Kidney epithelial cell (primary cell): ENCODE measurements at regions not wholly inside any gene's neighbourhood (a gene's known extent, or its start where the extent isn't known, plus 50 kb on each side); places are given as distances from the start of the nearest gene placed in this dataset.

ENCODE experiments used
- DNase-seq: peaks from one replicate; pipeline ENCODE4 v3.0.0-alpha.2; 2010; ENCODE audit warnings: low read depth
- H3K27me3 ChIP-seq: 2 replicates; pipeline ENCODE4 v1.6.0; 2011; ENCODE audit warnings: low read length; ENCODE audit not compliant: control insufficient read depth, insufficient read depth
- H3K36me3 ChIP-seq: 2 replicates; pipeline ENCODE4 v1.5.1; 2011; ENCODE audit warnings: low read length; ENCODE audit not compliant: control insufficient read depth, insufficient read depth
- H3K4me3 ChIP-seq: 2 replicates; pipeline ENCODE4 v1.5.1; 2011; ENCODE audit warnings: low read depth, mild to moderate bottlenecking, control low read depth, low read length
- TF ChIP-seq, protein P1 (sequence below): IDR thresholded peaks from 2 replicates; pipeline ENCODE4 v1.5.1; 2011; ENCODE audit warnings: mild to moderate bottlenecking, moderate library complexity, low read length, control low read depth, inconsistent platforms; ENCODE audit not compliant: insufficient read depth, poor library complexity, severe bottlenecking

DNA sequence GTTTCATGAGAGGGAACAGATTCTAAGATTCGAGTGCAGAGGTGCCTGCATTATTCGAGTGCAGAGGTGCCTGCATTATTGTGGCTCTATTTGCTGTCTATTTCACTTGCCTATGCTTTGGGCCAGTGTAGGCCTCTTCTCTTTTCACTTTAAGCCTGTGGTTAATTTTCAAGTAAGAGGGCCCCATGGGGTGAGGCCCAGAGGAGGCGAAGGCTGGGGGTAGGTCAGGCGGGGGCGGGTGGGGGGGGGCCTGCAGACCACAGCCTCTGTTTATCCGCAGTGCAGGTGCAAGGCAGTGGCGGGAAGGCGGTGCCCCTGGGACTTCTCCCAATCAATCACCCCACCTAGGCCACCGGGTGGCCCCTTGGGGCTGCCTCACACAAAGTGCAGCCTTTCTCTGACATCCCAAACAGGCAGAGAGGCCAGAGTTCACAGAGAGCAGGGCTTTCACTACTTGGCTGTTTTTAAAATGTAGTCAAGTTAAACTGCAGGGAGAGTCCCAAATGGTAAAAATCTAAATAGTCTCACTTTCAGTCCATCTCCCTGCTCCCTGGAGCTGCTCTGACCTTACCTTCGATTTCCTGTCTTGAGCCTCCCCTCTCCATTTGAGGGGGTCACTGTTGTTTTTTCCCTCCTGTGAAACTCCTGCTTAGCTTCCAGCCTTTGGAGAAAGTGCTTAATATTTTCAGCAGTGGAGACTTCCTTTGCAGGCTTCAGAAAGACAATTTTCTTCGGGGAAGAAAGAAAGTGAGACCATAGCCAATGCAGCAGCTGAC lies 249.0 kb downstream of the DLEU7 start:
- TF ChIP-seq, protein P1, sequence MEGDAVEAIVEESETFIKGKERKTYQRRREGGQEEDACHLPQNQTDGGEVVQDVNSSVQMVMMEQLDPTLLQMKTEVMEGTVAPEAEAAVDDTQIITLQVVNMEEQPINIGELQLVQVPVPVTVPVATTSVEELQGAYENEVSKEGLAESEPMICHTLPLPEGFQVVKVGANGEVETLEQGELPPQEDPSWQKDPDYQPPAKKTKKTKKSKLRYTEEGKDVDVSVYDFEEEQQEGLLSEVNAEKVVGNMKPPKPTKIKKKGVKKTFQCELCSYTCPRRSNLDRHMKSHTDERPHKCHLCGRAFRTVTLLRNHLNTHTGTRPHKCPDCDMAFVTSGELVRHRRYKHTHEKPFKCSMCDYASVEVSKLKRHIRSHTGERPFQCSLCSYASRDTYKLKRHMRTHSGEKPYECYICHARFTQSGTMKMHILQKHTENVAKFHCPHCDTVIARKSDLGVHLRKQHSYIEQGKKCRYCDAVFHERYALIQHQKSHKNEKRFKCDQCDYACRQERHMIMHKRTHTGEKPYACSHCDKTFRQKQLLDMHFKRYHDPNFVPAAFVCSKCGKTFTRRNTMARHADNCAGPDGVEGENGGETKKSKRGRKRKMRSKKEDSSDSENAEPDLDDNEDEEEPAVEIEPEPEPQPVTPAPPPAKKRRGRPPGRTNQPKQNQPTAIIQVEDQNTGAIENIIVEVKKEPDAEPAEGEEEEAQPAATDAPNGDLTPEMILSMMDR: no peak
- Histone ChIP-seq H3K36me3 (no peaks in the 10 kb centered on the region), H3K4me3 (no peak overlapping the region), H3K27me3 (no peaks in the 10 kb centered on the region)
- no peak for DNase-seq

DNA sequence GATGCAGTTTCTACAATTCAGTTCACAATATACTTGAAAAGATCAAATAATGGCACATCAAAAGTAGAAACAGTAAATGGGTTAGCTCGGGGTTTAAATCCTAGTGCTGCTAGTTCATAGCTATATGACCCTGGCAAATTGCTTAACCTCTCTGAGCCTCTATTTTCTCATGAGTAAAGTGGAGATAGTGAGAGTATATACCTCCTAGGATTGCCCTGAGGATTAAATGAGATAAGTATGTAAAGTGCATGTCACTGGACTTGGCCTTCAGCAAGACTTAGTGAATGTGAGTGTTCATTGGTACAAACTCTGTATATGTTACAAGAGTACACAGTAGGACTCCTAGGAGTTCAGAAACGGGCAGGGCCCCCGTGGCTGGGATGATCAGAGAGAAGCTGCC lies 248.3 kb downstream of the DLEU7 start:
- H3K27me3 ChIP-seq: no peaks in the 10 kb centered on the region
- TF ChIP-seq, protein P1: no peak
- H3K4me3 ChIP-seq: no peak overlapping the region
- no peaks in the 10 kb centered on the region for H3K36me3 ChIP-seq
- no peak for DNase-seq

DNA sequence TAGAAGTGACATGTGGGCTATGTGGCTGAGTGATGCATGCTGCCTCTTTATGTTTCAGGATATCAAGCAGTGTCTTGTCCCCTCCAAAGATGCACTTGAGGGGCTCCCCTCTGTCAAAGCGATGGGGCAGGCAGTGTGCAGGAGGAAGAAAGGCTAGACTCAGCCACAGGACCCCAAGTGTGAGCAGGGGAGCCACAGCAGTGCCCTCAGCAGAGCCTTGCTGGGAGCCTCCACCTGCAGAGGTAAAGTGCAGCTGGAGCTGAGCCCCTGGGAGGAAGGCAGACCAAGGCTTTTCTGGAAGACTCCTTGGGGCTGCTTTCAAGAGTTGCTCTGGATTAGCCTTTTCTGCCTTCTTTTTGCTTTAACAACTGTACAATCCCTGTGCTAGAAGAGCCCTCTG lies 247.3 kb downstream of the DLEU7 start:
- TF ChIP-seq, protein P1: no peak
- no peak for DNase-seq
- Histone ChIP-seq H3K36me3 (no peaks in the 10 kb centered on the region), H3K27me3 (no peaks in the 10 kb centered on the region), H3K4me3 (no peak overlapping the region)

DNA sequence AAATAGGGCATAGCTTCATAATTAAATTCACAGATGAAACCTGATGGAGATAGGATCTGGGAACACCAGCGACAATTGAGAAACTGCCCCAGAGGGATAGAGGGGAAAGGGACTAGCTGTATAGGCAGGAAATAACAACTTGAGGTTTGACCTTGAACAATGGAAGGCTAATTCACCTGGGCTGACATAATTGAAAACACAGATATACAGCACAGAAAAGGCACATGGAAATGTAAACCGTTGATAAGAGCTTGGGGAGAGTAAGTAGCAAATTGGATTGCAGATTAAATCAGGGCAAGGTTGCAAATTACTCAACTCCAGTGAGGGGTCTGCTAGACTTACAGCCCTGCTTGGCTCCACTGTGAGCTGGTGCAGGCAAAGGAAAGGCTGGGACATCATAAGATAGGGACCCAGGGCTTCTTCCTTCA lies 246.7 kb downstream of the DLEU7 start:
- DNase-seq: no peak
- TF ChIP-seq, protein P1: no peak
- H3K27me3 ChIP-seq: no peaks in the 10 kb centered on the region
- no peaks in the 10 kb centered on the region for H3K36me3 ChIP-seq
- no peak overlapping the region for H3K4me3 ChIP-seq

DNA sequence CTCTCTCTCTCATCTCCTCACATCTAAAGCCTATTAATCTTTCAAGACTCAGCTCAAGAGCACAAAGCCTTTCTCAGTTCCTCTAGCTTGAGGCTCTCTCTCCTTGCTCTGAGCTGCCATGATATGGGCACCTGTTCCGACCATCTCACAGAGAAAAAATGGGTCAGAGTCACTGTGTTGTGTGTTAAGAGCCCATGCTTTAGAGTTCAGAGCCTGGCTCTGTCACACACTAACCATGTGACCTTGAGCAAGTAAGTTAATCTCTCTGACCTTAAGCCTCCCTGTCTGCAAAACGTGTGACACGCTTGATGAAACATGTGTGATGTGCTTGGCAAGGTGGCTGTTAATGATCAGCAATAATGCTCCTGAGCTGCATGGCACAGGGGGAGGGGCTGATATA lies 245.2 kb downstream of the DLEU7 start:
- H3K27me3 ChIP-seq: no peaks in the 10 kb centered on the region
- TF ChIP-seq, protein P1: no peak

GRCh38 chr13:50599046-50599445 lies 244.4 kb downstream of the DLEU7 start:
- no peak overlapping the region for H3K4me3 ChIP-seq
- no peaks in the 10 kb centered on the region for H3K27me3 ChIP-seq
- no peak for DNase-seq
- no peaks in the 10 kb centered on the region for H3K36me3 ChIP-seq
- TF ChIP-seq, protein P1: no peak

More for the DNA sequence above, 245.2 kb downstream of the DLEU7 start:
- Histone ChIP-seq H3K36me3 (no peaks in the 10 kb centered on the region), H3K4me3 (no peak overlapping the region)
- DNase-seq: peak; percentile 16
